HepG2 (cell line): ENCODE measurements at regions not wholly inside any gene's neighbourhood (a gene's known extent, or its start where the extent isn't known, plus 50 kb on each side); places are given as distances from the start of the nearest gene placed in this dataset.

Experiments
- JUNB ChIP-seq: sonication (generic); formaldehyde crosslinking; IDR thresholded peaks from 2 replicates; pipeline ENCODE4 v1.8.0; 2022; ENCODE audit warnings: missing genetic modification reagents, mild to moderate bottlenecking, borderline replicate concordance
- PBX2 ChIP-seq: IDR thresholded peaks from 2 replicates; pipeline ENCODE4 v1.6.1; 2016; ENCODE audit warnings: control low read depth
- POLR2AphosphoS2 ChIP-seq: IDR thresholded peaks from 2 replicates; pipeline ENCODE4 v1.6.1; 2011; ENCODE audit warnings: low read depth, low read length, improper control_type of control experiment
- SMAD1 ChIP-seq: sonication (generic); formaldehyde crosslinking; IDR thresholded peaks from 2 replicates; pipeline ENCODE4 v1.4.0; 2020; ENCODE audit warnings: missing genetic modification reagents, low read depth, mild to moderate bottlenecking, borderline replicate concordance
- SPEN ChIP-seq: sonication (generic); formaldehyde crosslinking; IDR thresholded peaks from 2 replicates; pipeline ENCODE4 v1.5.1; 2020; ENCODE audit warnings: low read depth, mild to moderate bottlenecking, missing genetic modification reagents
- TFE3 ChIP-seq: IDR thresholded peaks from 2 replicates; pipeline ENCODE4 v1.6.1; 2016
- ZBTB20 ChIP-seq: sonication (generic); formaldehyde crosslinking; IDR thresholded peaks from 2 replicates; pipeline ENCODE4 v1.8.1; 2023; ENCODE audit warnings: missing genetic modification reagents, low read depth, mild to moderate bottlenecking, borderline replicate concordance
- ZFY ChIP-seq: sonication (generic); formaldehyde crosslinking; IDR thresholded peaks from 2 replicates; pipeline ENCODE4 v1.4.0; 2020; ENCODE audit warnings: missing genetic modification reagents
- ZNF124 ChIP-seq: sonication (generic); formaldehyde crosslinking; IDR thresholded peaks from 2 replicates; pipeline ENCODE4 v1.4.0; 2020; ENCODE audit warnings: missing genetic modification reagents
- ZNF263 ChIP-seq: sonication (generic); formaldehyde crosslinking; IDR thresholded peaks from 2 replicates; pipeline ENCODE4 v1.4.0; 2020; ENCODE audit warnings: missing genetic modification reagents
- ZNF407 ChIP-seq: sonication (generic); formaldehyde crosslinking; IDR thresholded peaks from one replicate; pipeline ENCODE4 v1.5.1; 2020; ENCODE audit warnings: mild to moderate bottlenecking, missing genetic modification reagents; ENCODE audit errors: not compliant biosample characterization
- ZNF547 ChIP-seq: sonication (generic); formaldehyde crosslinking; IDR thresholded peaks from 2 replicates; pipeline ENCODE4 v1.5.1; 2020; ENCODE audit warnings: mild to moderate bottlenecking, missing genetic modification reagents
- ZNF567 ChIP-seq: sonication (generic); formaldehyde crosslinking; IDR thresholded peaks from 2 replicates; pipeline ENCODE4 v1.8.1; 2023; ENCODE audit warnings: mild to moderate bottlenecking, missing genetic modification reagents, borderline replicate concordance
- ZNF597 ChIP-seq: sonication (generic); formaldehyde crosslinking; IDR thresholded peaks from 2 replicates; pipeline ENCODE4 v1.5.0; 2020; ENCODE audit warnings: missing genetic modification reagents
- ZNF7 ChIP-seq: IDR thresholded peaks from 2 replicates; pipeline ENCODE4 v1.6.1; 2016; ENCODE audit warnings: missing biosample characterization, missing genetic modification reagents
- ZNF781 ChIP-seq: sonication (generic); formaldehyde crosslinking; IDR thresholded peaks from 2 replicates; pipeline ENCODE4 v1.5.1; 2020; ENCODE audit warnings: borderline replicate concordance, mild to moderate bottlenecking, missing genetic modification reagents; ENCODE audit errors: not compliant biosample characterization
- ZNF792 ChIP-seq: IDR thresholded peaks from 2 replicates; pipeline ENCODE4 v1.6.1; 2016

GRCh38 chr5:139745800-139746690 is 49.6 kb upstream of the PSD2 start (continued):
- no peak for TF ChIP-seq JUNB (CRISPR knock-in tag)
- peak; percentile 15 for TF ChIP-seq ZNF407 (CRISPR knock-in tag)
- peak; percentile 12; the same call in 1 of the 2 replicates for TF ChIP-seq TFE3 (CRISPR knock-in tag)
- TF ChIP-seq SMAD1 (CRISPR knock-in tag) = 0 out of 2 replicates have a peak, but pooled peaks have one; percentile 34
- TF ChIP-seq ZBTB20 (CRISPR knock-in tag) = peak; percentile 65; the same call in 1 of the 2 replicates
- peak; percentile 72 for TF ChIP-seq ZFY (CRISPR knock-in tag)
- TF ChIP-seq ZNF124 (CRISPR knock-in tag) = peak; percentile 43; the same call in 1 of the 2 replicates
- no peak for TF ChIP-seq ZNF597 (CRISPR knock-in tag)
- no peak for TF ChIP-seq ZNF567 (CRISPR knock-in tag)
- no peak for TF ChIP-seq POLR2AphosphoS2
- TF ChIP-seq PBX2 = no peak
- peak; percentile 73 for TF ChIP-seq ZNF781 (CRISPR knock-in tag)
- TF ChIP-seq ZNF263 = 0 out of 2 replicates have a peak, but pooled peaks have one; percentile 44
- 0 out of 2 replicates have a peak, but pooled peaks have one; percentile 56 for TF ChIP-seq ZNF547 (CRISPR knock-in tag)
- peak; percentile 23; the same call in 1 of the 2 replicates for TF ChIP-seq ZNF792 (CRISPR knock-in tag)
- TF ChIP-seq SPEN (CRISPR knock-in tag) = peak; percentile 12
- no peak for TF ChIP-seq ZNF7 (CRISPR knock-in tag)
